K562 (cell line): ENCODE measurements at regions not wholly inside any gene's neighbourhood (a gene's known extent, or its start where the extent isn't known, plus 50 kb on each side); places are given as distances from the start of the nearest gene placed in this dataset.

Experiments used
- ATAC-seq: fragments of 200-7000 bp; cut with Tn5 transposase; 3 replicates; pipeline ENCODE4 v1.9.1; 2020; ENCODE audit warnings: moderate library complexity
- BruUV-seq: library from RNA; stranded (reverse); fragments of 400-500 nt; replicated peaks from 2 replicates; lab custom pipeline; 2021; lab: Mats Ljungman, UMichigan
- CTCF ChIA-PET: fragments of 300-600 bp; formaldehyde crosslinking; extraction: SDS; loops from one replicate; lab custom pipeline; 2021; ENCODE audit warnings: low intra/inter-chr PET ratio; lab: Yijun Ruan, JAX
- POLR2A ChIA-PET: fragments of 300-600, 350-650 bp; sonication (Branson Sonifier 250); formaldehyde crosslinking; extraction: SDS; loops from one replicate; lab custom pipeline; 2021; ENCODE audit warnings: antibody characterized with exemption, inconsistent platforms; lab: Yijun Ruan, JAX
- DNase-seq, 4 experiments: peaks; one replicate each; pipeline versions ENCODE4 v3.0.0 to v3.0.0-alpha.2; 2011 to 2018; ENCODE audit warnings: low spot score in 3 of 4, mixed read lengths in 3 of 4; ENCODE audit errors: extremely low read depth in 1 of 4
- FAIRE-seq: peaks from 2 replicates; lab custom pipeline; 2011; peaks lifted over from hg19 to GRCh38; lab: Jason Lieb, UNC
- H2AFZ ChIP-seq: 2 replicates; pipeline ENCODE4 v1.6.0; 2011; ENCODE audit warnings: low read depth, low read length, control low read depth, inconsistent platforms
- H3K27ac ChIP-seq: fragments of 200-600 bp; 3 replicates; pipeline ENCODE4 v1.8.0; 2011; ENCODE audit warnings: low read depth, mild to moderate bottlenecking, control low read depth, inconsistent platforms, low read length, moderate library complexity, mixed read lengths; ENCODE audit errors: extremely low read depth
- H3K27me3 ChIP-seq, 2 experiments: fragments of 300-600 bp in 1 of 2; 2 replicates in 1 of 2; 3 replicates in 1 of 2; pipeline versions ENCODE4 v1.6.0 to v1.8.0; 2011; ENCODE audit warnings: inconsistent platforms in 2 of 2, low read length in 2 of 2, mild to moderate bottlenecking in 1 of 2, mixed read lengths in 1 of 2, moderate library complexity in 1 of 2; ENCODE audit not compliant: control insufficient read depth in 2 of 2, insufficient read depth in 2 of 2
- H3K36me3 ChIP-seq: fragments of 300-600 bp; 3 replicates; pipeline ENCODE4 v1.8.0; 2011; ENCODE audit warnings: mild to moderate bottlenecking, low read length, inconsistent platforms; ENCODE audit not compliant: control insufficient read depth, insufficient read depth
- H3K4me1 ChIP-seq, 2 experiments: fragments of 200-600 bp in 1 of 2; replicated peaks in 1 of 2; 2 replicates in 1 of 2; 3 replicates in 1 of 2; pipeline versions ENCODE4 v1.5.1 to v1.8.0; 2011; ENCODE audit warnings: inconsistent platforms in 2 of 2, low read length in 2 of 2, mild to moderate bottlenecking in 1 of 2, mixed read lengths in 1 of 2, moderate library complexity in 1 of 2; ENCODE audit not compliant: control insufficient read depth in 2 of 2, insufficient read depth in 2 of 2
- H3K4me2 ChIP-seq: 2 replicates; pipeline ENCODE4 v1.6.1; 2011; ENCODE audit warnings: low read length, control low read depth, inconsistent platforms, mixed read lengths; ENCODE audit not compliant: insufficient read depth
- H3K4me3 ChIP-seq: fragments of 200-600 bp; sonication (generic), shearing (Covaris generic); 2 replicates; pipeline ENCODE4 v1.5.1; 2016; ENCODE audit warnings: control low read depth, inconsistent platforms
- H3K79me2 ChIP-seq: fragments of 200-600 bp; 3 replicates; pipeline ENCODE4 v1.8.0; 2011; ENCODE audit warnings: low read length, inconsistent platforms; ENCODE audit not compliant: control insufficient read depth, insufficient read depth
- H3K9ac ChIP-seq, 2 experiments: 2 replicates each; pipeline versions ENCODE4 v1.6.0 to v1.6.1; 2011; ENCODE audit warnings: low read depth in 2 of 2, low read length in 2 of 2, control low read depth in 1 of 2, inconsistent platforms in 1 of 2, mild to moderate bottlenecking in 1 of 2, mixed read lengths in 1 of 2; ENCODE audit not compliant: insufficient read depth in 1 of 2
- H3K9me1 ChIP-seq: one replicate; pipeline ENCODE4 v1.6.0; 2011; ENCODE audit warnings: inconsistent platforms, mild to moderate bottlenecking, low read length, moderate library complexity; ENCODE audit not compliant: control insufficient read depth, insufficient read depth
- H3K9me3 ChIP-seq: replicated peaks from 2 replicates; pipeline ENCODE4 v1.5.1; 2011; ENCODE audit warnings: low read depth, low read length, inconsistent platforms; ENCODE audit not compliant: control insufficient read depth, insufficient read depth
- H4K20me1 ChIP-seq: replicated peaks from 2 replicates; pipeline ENCODE4 v1.6.1; 2011; ENCODE audit warnings: low read length, inconsistent platforms, mixed read lengths; ENCODE audit not compliant: control insufficient read depth, insufficient read depth
- CC2D1A ChIP-seq: fragments of 450-650 bp; IDR thresholded peaks from 2 replicates; pipeline ENCODE4 v1.6.1; 2017; ENCODE audit warnings: mild to moderate bottlenecking
- CREBBP ChIP-seq: IDR thresholded peaks from one replicate; pipeline ENCODE4 v1.6.1; 2012; ENCODE audit warnings: low read depth, mild to moderate bottlenecking, control low read depth, inconsistent platforms, low read length
- FOXJ3 ChIP-seq: sonication (generic); formaldehyde crosslinking; IDR thresholded peaks from 2 replicates; pipeline ENCODE4 v1.4.0; 2020; ENCODE audit warnings: mild to moderate bottlenecking, missing genetic modification reagents
- JUND ChIP-seq, 2 experiments: IDR thresholded peaks; 2 replicates in 1 of 2; 3 replicates in 1 of 2; pipeline ENCODE4 v1.6.1; 2011; ENCODE audit warnings: borderline replicate concordance in 2 of 2, low read depth in 2 of 2, low read length in 2 of 2, improper control_type of control experiment in 1 of 2, missing biosample characterization in 1 of 2, missing genetic modification characterization in 1 of 2, missing genetic modification reagents in 1 of 2
- MCM7 ChIP-seq, 2 experiments: fragments of 450-650 bp; IDR thresholded peaks; 2 replicates each; pipeline ENCODE4 v1.6.1; 2016 to 2018
- NONO ChIP-seq, 2 experiments: fragments of 200-400 bp in 1 of 2; fragments of 450-650 bp in 1 of 2; formaldehyde crosslinking in 1 of 2; IDR thresholded peaks; 2 replicates each; pipeline ENCODE4 v1.6.1; 2017; ENCODE audit warnings: low read depth in 2 of 2, mild to moderate bottlenecking in 2 of 2, moderate library complexity in 2 of 2, low read length in 1 of 2
- PBX2 ChIP-seq, 2 experiments: IDR thresholded peaks in 1 of 2; conservative IDR thresholded peaks in 1 of 2; 2 replicates each; pipeline ENCODE4 v1.6.1; 2016; ENCODE audit warnings: low read depth in 2 of 2, mild to moderate bottlenecking in 1 of 2, missing compliant biosample characterization in 1 of 2, missing genetic modification characterization in 1 of 2, moderate library complexity in 1 of 2
- ZBTB7A ChIP-seq: IDR thresholded peaks from 2 replicates; pipeline ENCODE4 v1.6.1; 2011; ENCODE audit warnings: low read depth, mild to moderate bottlenecking, low read length, moderate library complexity, borderline replicate concordance; ENCODE audit not compliant: control insufficient read depth
- ZNF263 ChIP-seq: sonication (generic); formaldehyde crosslinking; IDR thresholded peaks from 2 replicates; pipeline ENCODE4 v1.8.0; 2022; ENCODE audit warnings: mild to moderate bottlenecking, missing genetic modification reagents, borderline replicate concordance
- ZNF384 ChIP-seq: IDR thresholded peaks from 2 replicates; pipeline ENCODE4 v1.6.1; 2012; ENCODE audit warnings: low read depth, low read length, improper control_type of control experiment
- ZNF592 ChIP-seq: fragments of 450-650 bp; IDR thresholded peaks from 2 replicates; pipeline ENCODE4 v1.6.1; 2017; ENCODE audit warnings: antibody characterized with exemption, mild to moderate bottlenecking
- WGBS: fragments of 100-300 bp; shearing (Covaris generic); methylation state at CpG from one replicate; pipeline ENCODE4 v1.1.6; 2016; ENCODE audit warnings: low coverage, mixed read lengths; ENCODE audit not compliant: insufficient coverage; ENCODE audit errors: missing lambda C conversion rate; 5-methylcytosine and 5-hydroxymethylcytosine counted together
- in situ Hi-C: fragments of 300-500 bp; cut with MboI; formaldehyde crosslinking; loops from 4 replicates; pipeline ENCODE4 v1.15.0; 2018; ENCODE audit warnings: inconsistent platforms, mixed read lengths
- intact Hi-C: fragments of 100-400 bp; cut with micrococcal nuclease; formaldehyde crosslinking; loops from 2 replicates; pipeline ENCODE4 v1.14.2; 2022

- POLR2A ChIA-PET = no interaction called here
- TF ChIP-seq PBX2 (CRISPR knock-in tag; IDR thresholded peaks at IDR 0.05; ENCODE audit: low read depth) (no peak), PBX2 (tag; conservative IDR thresholded peaks at IDR 0.05; ENCODE audit: low read depth) (no peak), CC2D1A (no peak), MCM7 (IDR thresholded peaks at IDR 0.05) (no peak), ZNF592 (no peak), ZNF384 (no peak), JUND (IDR thresholded peaks at IDR 0.05; ENCODE audit: borderline replicate concordance, low read depth, low read length) (no peak), JUND (tag; IDR thresholded peaks at IDR 0.05; ENCODE audit: borderline replicate concordance, low read depth, low read length) (no peak), FOXJ3 (CRISPR knock-in tag) (no peak), ZNF263 (CRISPR knock-in tag) (no peak), ZBTB7A (no peak), NONO (IDR thresholded peaks at IDR 0.05; ENCODE audit: low read depth in 2 of 2, low read length in 1 of 2) (no peak), CREBBP (no peak)
- TF ChIP-seq, all 486 proteins: peak for 0
- no peak overlapping the region for H2AFZ ChIP-seq
- no peaks in the 10 kb centered on the region for H3K36me3 ChIP-seq
- H3K4me3 ChIP-seq = no peak overlapping the region
- DNase-seq (no peak), FAIRE-seq (no peak), ATAC-seq (no peak)
- 8% methylated on average over 1 of the region's 1 CpG for WGBS
- H3K4me1 ChIP-seq = no peaks in the 10 kb centered on the region
- no peak overlapping the region for H3K9ac ChIP-seq
- no peak overlapping the region for H3K4me2 ChIP-seq
- no peaks in the 10 kb centered on the region for H3K79me2 ChIP-seq
- intact Hi-C loops (no loop called here), in situ Hi-C loops (no loop called here)
- H3K9me1 ChIP-seq = no peaks in the 10 kb centered on the region
- no peaks in the 10 kb centered on the region for H3K27me3 ChIP-seq
- H3K27ac ChIP-seq = no peak overlapping the region
- BruUV-seq = no TSS peak
- H3K9me3 ChIP-seq = no peaks in the 10 kb centered on the region
- no peaks in the 10 kb centered on the region for H4K20me1 ChIP-seq
- CTCF ChIA-PET = no interaction called here
These were observed 353.7 kb upstream of the ANKRD30A start for GRCh38 chr10:36771725-36772124.
